ENCODE measurements at regions not wholly inside any gene's neighbourhood (a gene's known extent, or its start where the extent isn't known, plus 50 kb on each side); places are given as distances from the start of the nearest gene placed in this dataset.

GRCh38 chr20:54362283-54362682, 113.1 kb upstream of the DOK5 start:
- H3K27me3 ChIP-seq (ENCODE audit: control insufficient read depth in 3 of 3, insufficient read depth in 3 of 3, low read length in 2 of 3): no peaks in the 10 kb centered on the region
- no peak overlapping the region for H3K9ac ChIP-seq (ENCODE audit: insufficient read depth in 1 of 2, low read length in 2 of 2)
- no peak overlapping the region for H3K27ac ChIP-seq (ENCODE audit: low read depth in 1 of 2, low read length in 1 of 2)
- H3K36me3 ChIP-seq (ENCODE audit: control insufficient read depth in 4 of 4, insufficient read depth in 4 of 4, low read length in 4 of 4): no peaks in the 10 kb centered on the region
- no peaks in the 10 kb centered on the region for H3K4me1 ChIP-seq (ENCODE audit: control insufficient read depth in 5 of 5, insufficient read depth in 5 of 5, low read length in 5 of 5)
- no peak overlapping the region for H3K4me3 ChIP-seq
- DNase-seq (no peak), ATAC-seq (ENCODE audit: insufficient read depth, low FRiP score) (no peak)
- no peak for TF ChIP-seq CTCF (IDR thresholded peaks at IDR 0.05; ENCODE audit: control extremely low read depth, extremely low read depth)
- H3K9me3 ChIP-seq (ENCODE audit: control insufficient read depth in 4 of 4, insufficient read depth in 3 of 4, low read length in 3 of 4): no peaks in the 10 kb centered on the region

DNA sequence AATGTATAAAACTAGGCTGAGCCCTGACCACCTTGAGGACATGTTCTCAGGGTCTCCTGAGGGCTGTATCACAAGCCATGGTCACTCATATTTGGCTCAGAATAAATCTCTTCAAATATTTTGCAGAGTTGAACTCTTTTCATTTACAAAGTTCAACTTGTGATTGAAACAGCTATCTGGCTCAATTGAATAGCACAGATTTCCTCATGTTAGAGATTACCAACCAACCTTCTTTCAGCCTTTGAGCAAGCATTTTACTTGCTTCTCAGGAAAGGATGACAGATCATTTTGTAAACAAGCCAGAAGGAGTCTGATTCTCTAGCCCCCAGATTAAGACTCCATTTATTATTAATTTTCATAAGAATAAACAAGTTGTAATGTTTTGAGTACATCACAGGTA, 111.0 kb upstream of the DOK5 start:
- H3K4me3 ChIP-seq: no peak overlapping the region
- TF ChIP-seq CTCF (IDR thresholded peaks at IDR 0.05; ENCODE audit: control extremely low read depth, extremely low read depth): no peak
- ATAC-seq (ENCODE audit: insufficient read depth, low FRiP score): no peak
- H3K36me3 ChIP-seq (ENCODE audit: control insufficient read depth in 4 of 4, insufficient read depth in 4 of 4, low read length in 4 of 4): no peaks in the 10 kb centered on the region
- H3K9ac ChIP-seq (ENCODE audit: insufficient read depth in 1 of 2, low read length in 2 of 2): no peak overlapping the region
- no peaks in the 10 kb centered on the region for H3K9me3 ChIP-seq (ENCODE audit: control insufficient read depth in 4 of 4, insufficient read depth in 3 of 4, low read length in 3 of 4)
- no peaks in the 10 kb centered on the region for H3K4me1 ChIP-seq (ENCODE audit: control insufficient read depth in 5 of 5, insufficient read depth in 5 of 5, low read length in 5 of 5)
- no peaks in the 10 kb centered on the region for H3K27me3 ChIP-seq (ENCODE audit: control insufficient read depth in 3 of 3, insufficient read depth in 3 of 3, low read length in 2 of 3)
- DNase-seq: no peak
- no peak overlapping the region for H3K27ac ChIP-seq (ENCODE audit: low read depth in 1 of 2, low read length in 1 of 2)

DNA sequence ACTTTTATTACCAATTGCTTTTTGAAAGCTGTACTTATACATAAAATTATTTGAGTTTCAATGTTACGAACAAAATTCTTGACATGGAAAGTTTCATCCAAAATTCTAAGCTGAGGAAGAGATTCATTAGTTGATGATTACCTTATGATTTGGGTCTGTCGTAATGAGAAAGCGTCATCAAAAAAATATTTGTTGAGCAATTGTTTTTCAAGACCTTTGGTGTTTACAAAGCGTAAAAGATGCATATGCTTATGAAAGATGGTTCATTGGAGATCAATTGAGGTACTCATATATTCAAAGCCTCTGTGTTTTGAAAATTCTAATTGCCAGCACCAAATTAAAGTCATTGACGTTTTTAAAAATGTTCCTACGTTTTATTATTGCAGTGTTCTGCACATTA, 110.5 kb upstream of the DOK5 start:
- Histone ChIP-seq H3K4me3 (no peak overlapping the region), H3K4me1 (ENCODE audit: control insufficient read depth in 5 of 5, insufficient read depth in 5 of 5, low read length in 5 of 5) (no peaks in the 10 kb centered on the region), H3K27me3 (ENCODE audit: control insufficient read depth in 3 of 3, insufficient read depth in 3 of 3, low read length in 2 of 3) (no peaks in the 10 kb centered on the region), H3K9ac (ENCODE audit: insufficient read depth in 1 of 2, low read length in 2 of 2) (no peak overlapping the region), H3K36me3 (ENCODE audit: control insufficient read depth in 4 of 4, insufficient read depth in 4 of 4, low read length in 4 of 4) (no peaks in the 10 kb centered on the region), H3K9me3 (ENCODE audit: control insufficient read depth in 4 of 4, insufficient read depth in 3 of 4, low read length in 3 of 4) (no peaks in the 10 kb centered on the region), H3K27ac (ENCODE audit: low read depth in 1 of 2, low read length in 1 of 2) (no peak overlapping the region)
- ATAC-seq (ENCODE audit: insufficient read depth, low FRiP score) (no peak), DNase-seq (no peak)
- WGBS, 2 donors: 78 to 82% methylated on average over 6 of the region's 6 CpGs
- TF ChIP-seq CTCF (IDR thresholded peaks at IDR 0.05; ENCODE audit: control extremely low read depth, extremely low read depth): no peak

DNA sequence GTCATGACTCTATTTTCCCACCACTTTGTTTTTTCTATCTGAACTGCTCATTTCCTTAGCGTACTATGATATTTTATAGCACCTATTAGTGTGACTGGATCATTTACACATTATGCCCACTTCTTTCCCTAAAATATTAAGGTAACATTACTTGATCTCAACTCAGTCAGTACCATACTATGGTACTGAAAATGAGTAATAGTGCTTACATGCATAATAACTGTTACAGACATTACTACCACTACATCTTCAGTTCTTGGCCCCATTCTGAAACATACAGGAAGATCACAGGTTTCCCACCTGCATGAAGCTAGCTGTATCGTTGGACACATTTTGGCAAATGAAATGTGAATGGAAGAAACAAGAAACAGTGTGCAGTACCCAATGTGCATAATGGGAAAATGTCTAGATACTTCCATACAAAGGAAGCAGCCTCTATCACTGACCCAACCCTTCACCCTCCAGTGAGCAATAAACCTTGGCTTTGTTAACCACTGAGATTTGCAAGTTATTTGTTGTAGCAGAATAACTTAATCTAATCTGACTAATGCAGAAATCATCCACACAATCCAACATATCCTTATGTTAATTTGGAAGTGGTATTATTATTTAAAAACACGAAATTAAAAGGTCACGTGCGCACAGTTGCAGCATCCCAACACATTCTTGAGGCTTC, 108.6 kb upstream of the DOK5 start:
- H3K4me3 ChIP-seq: no peak overlapping the region

More for the DNA sequence above, 108.6 kb upstream of the DOK5 start:
- no peaks in the 10 kb centered on the region for H3K4me1 ChIP-seq (ENCODE audit: control insufficient read depth in 5 of 5, insufficient read depth in 5 of 5, low read length in 5 of 5)
- ATAC-seq (ENCODE audit: insufficient read depth, low FRiP score) (no peak), DNase-seq (no peak)
- 90 to 95% methylated on average over 5 of the region's 5 CpGs for whole genome bisulfite sequencing, 2 donors
- no peak overlapping the region for H3K9ac ChIP-seq (ENCODE audit: insufficient read depth in 1 of 2, low read length in 2 of 2)
- no peak for TF ChIP-seq CTCF (IDR thresholded peaks at IDR 0.05; ENCODE audit: control extremely low read depth, extremely low read depth)
- H3K27ac ChIP-seq (ENCODE audit: low read depth in 1 of 2, low read length in 1 of 2): no peak overlapping the region
- no peaks in the 10 kb centered on the region for H3K9me3 ChIP-seq (ENCODE audit: control insufficient read depth in 4 of 4, insufficient read depth in 3 of 4, low read length in 3 of 4)
- H3K27me3 ChIP-seq (ENCODE audit: control insufficient read depth in 3 of 3, insufficient read depth in 3 of 3, low read length in 2 of 3): no peaks in the 10 kb centered on the region
- H3K36me3 ChIP-seq (ENCODE audit: control insufficient read depth in 4 of 4, insufficient read depth in 4 of 4, low read length in 4 of 4): no peaks in the 10 kb centered on the region
